ENCODE measurements at regions not wholly inside any gene's neighbourhood (a gene's known extent, or its start where the extent isn't known, plus 50 kb on each side); places are given as distances from the start of the nearest gene placed in this dataset.

- intact Hi-C loops (cut with micrococcal nuclease): no loop called here
- ChIA-PET CTCF (interaction anchor here (0.6 kb wide), 1 partner anchor 201 kb away, joined by 6 read pairs; no protein-coding TSS in a partner anchor), POLR2A (ENCODE audit: unreplicated experiment) (no interaction called here)
- BruUV-seq (replicated peaks): no TSS peak
- no peaks in the 10 kb centered on the region for H3K27me3 ChIP-seq (ENCODE audit: low read length)
- TF ChIP-seq EZH2phosphoT487 (IDR thresholded peaks at IDR 0.05; ENCODE audit: borderline replicate concordance, low read length) (no peak), EZH2 (IDR thresholded peaks at IDR 0.05; ENCODE audit: low read length, unreplicated experiment) (no peak), CTCF (conservative IDR thresholded peaks at IDR 0.05; ENCODE audit: low read depth, low read length) (no peak)
- H3F3A ChIP-seq (ENCODE audit: low read length, unreplicated experiment): no peaks in the 10 kb centered on the region
- H3K36me3 ChIP-seq (ENCODE audit: low read depth, low read length): no peaks in the 10 kb centered on the region
- no peak overlapping the region for H3K27ac ChIP-seq (ENCODE audit: low read length)
- no peak overlapping the region for H3K9ac ChIP-seq (ENCODE audit: low read length)
- no peak overlapping the region for H2AFZ ChIP-seq (ENCODE audit: low read length)
- H3K4me3 ChIP-seq (ENCODE audit: low read length): no peak overlapping the region
- H3K9me3 ChIP-seq (ENCODE audit: low read length): no peaks in the 10 kb centered on the region
- peaks cover 16% of the 10 kb centered on the region for H3K4me1 ChIP-seq (ENCODE audit: insufficient read depth, low read length)
- no peaks in the 10 kb centered on the region for H3K9me2 ChIP-seq (replicated peaks; ENCODE audit: low read length)
- H4K20me1 ChIP-seq (ENCODE audit: low read length): no peaks in the 10 kb centered on the region
- H3K79me2 ChIP-seq (ENCODE audit: low read length): no peaks in the 10 kb centered on the region
- ATAC-seq (peak; percentile 88), DNase-seq (peak; percentile 73)
- peak overlapping the region; percentile 14; the same call in 1 of the 2 replicates for H3K4me2 ChIP-seq (ENCODE audit: low read length)
Observed at GRCh38 chr2:120803764-120804335, 68.2 kb downstream of the GLI2 start.

- Histone ChIP-seq H3K9me3 (ENCODE audit: low read length) (no peaks in the 10 kb centered on the region), H3F3A (ENCODE audit: low read length, unreplicated experiment) (no peaks in the 10 kb centered on the region), H3K27ac (ENCODE audit: low read length) (no peak overlapping the region), H3K79me2 (ENCODE audit: low read length) (no peaks in the 10 kb centered on the region), H4K20me1 (ENCODE audit: low read length) (no peaks in the 10 kb centered on the region), H3K36me3 (ENCODE audit: low read depth, low read length) (no peaks in the 10 kb centered on the region), H3K4me2 (ENCODE audit: low read length) (0 out of 2 replicates have a peak overlapping the region, but pooled peaks have one; percentile 2), H2AFZ (ENCODE audit: low read length) (no peak overlapping the region), H3K9me2 (replicated peaks; ENCODE audit: low read length) (no peaks in the 10 kb centered on the region), H3K4me3 (ENCODE audit: low read length) (no peak overlapping the region), H3K27me3 (ENCODE audit: low read length) (no peaks in the 10 kb centered on the region), H3K4me1 (ENCODE audit: insufficient read depth, low read length) (peaks cover 16% of the 10 kb centered on the region), H3K9ac (ENCODE audit: low read length) (no peak overlapping the region)
- no peak for TF ChIP-seq EZH2phosphoT487 (IDR thresholded peaks at IDR 0.05; ENCODE audit: borderline replicate concordance, low read length)
- TF ChIP-seq EZH2 (IDR thresholded peaks at IDR 0.05; ENCODE audit: low read length, unreplicated experiment): no peak
- TF ChIP-seq CTCF (conservative IDR thresholded peaks at IDR 0.05; ENCODE audit: low read depth, low read length): no peak
- ChIA-PET CTCF (no interaction called here), POLR2A (ENCODE audit: unreplicated experiment) (no interaction called here)
- BruUV-seq (replicated peaks): no TSS peak
- intact Hi-C loops (cut with micrococcal nuclease): no loop called here
- no peak for ATAC-seq
- DNase-seq: no peak
Observed at GRCh38 chr2:120804459-120804858, 68.8 kb downstream of the GLI2 start.

GRCh38 chr2:120805011-120805410 is 69.3 kb downstream of the GLI2 start:
- DNase-seq (no peak), ATAC-seq (no peak)
- no peak overlapping the region for H2AFZ ChIP-seq (ENCODE audit: low read length)
- H3K4me3 ChIP-seq (ENCODE audit: low read length): no peak overlapping the region
- no peaks in the 10 kb centered on the region for H3F3A ChIP-seq (ENCODE audit: low read length, unreplicated experiment)
- TF ChIP-seq EZH2phosphoT487 (IDR thresholded peaks at IDR 0.05; ENCODE audit: borderline replicate concordance, low read length) (no peak), EZH2 (IDR thresholded peaks at IDR 0.05; ENCODE audit: low read length, unreplicated experiment) (no peak), CTCF (conservative IDR thresholded peaks at IDR 0.05; ENCODE audit: low read depth, low read length) (no peak)
- no peaks in the 10 kb centered on the region for H3K79me2 ChIP-seq (ENCODE audit: low read length)
- no peak overlapping the region for H3K9ac ChIP-seq (ENCODE audit: low read length)
- no peaks in the 10 kb centered on the region for H3K36me3 ChIP-seq (ENCODE audit: low read depth, low read length)
- intact Hi-C loops (cut with micrococcal nuclease): no loop called here
- no TSS peak for BruUV-seq (replicated peaks)
- POLR2A ChIA-PET (ENCODE audit: unreplicated experiment): no interaction called here
- H3K4me1 ChIP-seq (ENCODE audit: insufficient read depth, low read length): peaks cover 16% of the 10 kb centered on the region
- H4K20me1 ChIP-seq (ENCODE audit: low read length): no peaks in the 10 kb centered on the region
- no peak overlapping the region for H3K27ac ChIP-seq (ENCODE audit: low read length)
- H3K27me3 ChIP-seq (ENCODE audit: low read length): no peaks in the 10 kb centered on the region
- no peak overlapping the region for H3K4me2 ChIP-seq (ENCODE audit: low read length)
- CTCF ChIA-PET: no interaction called here
- no peaks in the 10 kb centered on the region for H3K9me2 ChIP-seq (replicated peaks; ENCODE audit: low read length)
- H3K9me3 ChIP-seq (ENCODE audit: low read length): no peaks in the 10 kb centered on the region

Measured in PC-3 (cell line).